Ishikawa (cell line): ENCODE measurements at regions not wholly inside any gene's neighbourhood (a gene's known extent, or its start where the extent isn't known, plus 50 kb on each side); places are given as distances from the start of the nearest gene placed in this dataset.

Source experiments
- CEBPB ChIP-seq: IDR thresholded peaks from 2 replicates; pipeline ENCODE4 v1.6.1; 2012
- CREB1 ChIP-seq: IDR thresholded peaks from 2 replicates; pipeline ENCODE4 v1.6.1; 2012; ENCODE audit warnings: low read depth
- EGR1 ChIP-seq: IDR thresholded peaks from 2 replicates; pipeline ENCODE4 v1.6.1; 2012
- EP300 ChIP-seq: IDR thresholded peaks from 2 replicates; pipeline ENCODE4 v1.6.1; 2012; ENCODE audit warnings: borderline replicate concordance
- FOXM1 ChIP-seq: IDR thresholded peaks from 2 replicates; pipeline ENCODE4 v1.6.1; 2012; ENCODE audit warnings: low read depth, borderline replicate concordance
- NFIC ChIP-seq: IDR thresholded peaks from 2 replicates; pipeline ENCODE4 v1.6.1; 2012
- RAD21 ChIP-seq: IDR thresholded peaks from 2 replicates; pipeline ENCODE4 v1.6.1; 2012; ENCODE audit warnings: low read depth
- TAF1 ChIP-seq: IDR thresholded peaks from 2 replicates; pipeline ENCODE4 v1.6.1; 2012; ENCODE audit warnings: low read depth, mild to moderate bottlenecking
- TCF12 ChIP-seq: IDR thresholded peaks from 2 replicates; pipeline ENCODE4 v1.6.1; 2012; ENCODE audit warnings: low read depth
- TEAD4 ChIP-seq: IDR thresholded peaks from 2 replicates; pipeline ENCODE4 v1.6.1; 2012
- USF1 ChIP-seq: IDR thresholded peaks from 2 replicates; pipeline ENCODE4 v1.6.1; 2012
- YY1 ChIP-seq: IDR thresholded peaks from 2 replicates; pipeline ENCODE4 v1.6.1; 2012; ENCODE audit warnings: low read depth
- ZBTB7A ChIP-seq: IDR thresholded peaks from 2 replicates; pipeline ENCODE4 v1.6.1; 2012; ENCODE audit warnings: low read depth
- TF ChIP-seq, protein P1 (sequence below): IDR thresholded peaks from 2 replicates; pipeline ENCODE4 v1.6.1; 2012
- TF ChIP-seq, protein P2 (sequence below): IDR thresholded peaks from 2 replicates; pipeline ENCODE4 v1.6.1; 2012; ENCODE audit warnings: low read depth, mild to moderate bottlenecking

- no peak for TF ChIP-seq TEAD4
- no peak for TF ChIP-seq CEBPB
- no peak for TF ChIP-seq ZBTB7A
- no peak for TF ChIP-seq FOXM1
- TF ChIP-seq RAD21 = no peak
- TF ChIP-seq USF1 = no peak
- TF ChIP-seq TCF12 = no peak
- no peak for TF ChIP-seq EGR1
- no peak for TF ChIP-seq TAF1
- TF ChIP-seq CREB1 = no peak
- no peak for TF ChIP-seq NFIC
- TF ChIP-seq, protein P1, sequence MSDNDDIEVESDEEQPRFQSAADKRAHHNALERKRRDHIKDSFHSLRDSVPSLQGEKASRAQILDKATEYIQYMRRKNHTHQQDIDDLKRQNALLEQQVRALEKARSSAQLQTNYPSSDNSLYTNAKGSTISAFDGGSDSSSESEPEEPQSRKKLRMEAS = no peak
- TF ChIP-seq YY1 = no peak
- TF ChIP-seq EP300 = no peak
- TF ChIP-seq, protein P2, sequence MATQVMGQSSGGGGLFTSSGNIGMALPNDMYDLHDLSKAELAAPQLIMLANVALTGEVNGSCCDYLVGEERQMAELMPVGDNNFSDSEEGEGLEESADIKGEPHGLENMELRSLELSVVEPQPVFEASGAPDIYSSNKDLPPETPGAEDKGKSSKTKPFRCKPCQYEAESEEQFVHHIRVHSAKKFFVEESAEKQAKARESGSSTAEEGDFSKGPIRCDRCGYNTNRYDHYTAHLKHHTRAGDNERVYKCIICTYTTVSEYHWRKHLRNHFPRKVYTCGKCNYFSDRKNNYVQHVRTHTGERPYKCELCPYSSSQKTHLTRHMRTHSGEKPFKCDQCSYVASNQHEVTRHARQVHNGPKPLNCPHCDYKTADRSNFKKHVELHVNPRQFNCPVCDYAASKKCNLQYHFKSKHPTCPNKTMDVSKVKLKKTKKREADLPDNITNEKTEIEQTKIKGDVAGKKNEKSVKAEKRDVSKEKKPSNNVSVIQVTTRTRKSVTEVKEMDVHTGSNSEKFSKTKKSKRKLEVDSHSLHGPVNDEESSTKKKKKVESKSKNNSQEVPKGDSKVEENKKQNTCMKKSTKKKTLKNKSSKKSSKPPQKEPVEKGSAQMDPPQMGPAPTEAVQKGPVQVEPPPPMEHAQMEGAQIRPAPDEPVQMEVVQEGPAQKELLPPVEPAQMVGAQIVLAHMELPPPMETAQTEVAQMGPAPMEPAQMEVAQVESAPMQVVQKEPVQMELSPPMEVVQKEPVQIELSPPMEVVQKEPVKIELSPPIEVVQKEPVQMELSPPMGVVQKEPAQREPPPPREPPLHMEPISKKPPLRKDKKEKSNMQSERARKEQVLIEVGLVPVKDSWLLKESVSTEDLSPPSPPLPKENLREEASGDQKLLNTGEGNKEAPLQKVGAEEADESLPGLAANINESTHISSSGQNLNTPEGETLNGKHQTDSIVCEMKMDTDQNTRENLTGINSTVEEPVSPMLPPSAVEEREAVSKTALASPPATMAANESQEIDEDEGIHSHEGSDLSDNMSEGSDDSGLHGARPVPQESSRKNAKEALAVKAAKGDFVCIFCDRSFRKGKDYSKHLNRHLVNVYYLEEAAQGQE = no peak
These were observed 159.9 kb downstream of the TAF11L14 start for GRCh38 chr5:17794201-17794600.

DNA sequence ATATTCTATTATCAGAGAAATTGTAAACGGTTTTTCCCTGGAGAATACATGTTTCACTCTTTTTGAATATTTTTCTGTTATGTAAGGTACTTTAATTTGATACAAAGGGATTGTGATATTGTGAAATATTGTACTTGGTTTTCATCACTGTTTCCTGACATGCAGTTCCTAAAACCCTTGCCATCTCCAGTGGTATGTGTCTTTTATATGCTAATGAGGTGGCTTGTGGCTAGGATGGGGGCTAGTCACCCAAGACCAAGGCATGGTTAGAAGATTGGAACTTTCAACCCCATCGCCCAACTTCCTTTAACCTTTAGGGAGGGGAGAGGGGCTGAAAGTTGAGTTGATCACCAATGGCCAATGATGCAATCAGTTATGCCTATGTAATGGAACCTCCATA, 160.6 kb downstream of the TAF11L14 start:
- no peak for TF ChIP-seq FOXM1
- no peak for TF ChIP-seq USF1
- TF ChIP-seq YY1 = no peak
- no peak for TF ChIP-seq TCF12

DNA sequence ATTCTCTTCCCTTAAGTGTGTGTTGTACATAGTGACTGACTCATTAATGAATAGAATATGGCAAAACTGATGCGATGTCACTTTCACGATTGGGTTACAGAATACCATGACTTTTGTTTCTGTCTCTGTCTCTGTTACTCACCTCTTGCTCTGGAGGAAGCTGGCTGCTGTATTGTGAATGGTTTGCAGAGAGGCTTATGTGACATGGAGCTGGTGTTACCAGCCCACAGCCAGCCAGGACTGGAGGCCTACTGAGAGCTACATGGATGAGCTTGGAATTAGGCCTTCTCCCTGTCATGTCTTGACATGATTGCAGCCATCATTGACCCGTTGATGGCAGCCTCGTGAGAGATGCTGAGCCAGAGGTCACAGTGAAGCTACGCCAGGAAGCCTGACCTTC, 161.9 kb downstream of the TAF11L14 start:
- TF ChIP-seq EP300 (no peak), YY1 (no peak), RAD21 (no peak), USF1 (no peak), TAF1 (no peak), FOXM1 (no peak), TCF12 (no peak)
- TF ChIP-seq, protein P1 = no peak
- TF ChIP-seq, protein P2 = no peak

DNA sequence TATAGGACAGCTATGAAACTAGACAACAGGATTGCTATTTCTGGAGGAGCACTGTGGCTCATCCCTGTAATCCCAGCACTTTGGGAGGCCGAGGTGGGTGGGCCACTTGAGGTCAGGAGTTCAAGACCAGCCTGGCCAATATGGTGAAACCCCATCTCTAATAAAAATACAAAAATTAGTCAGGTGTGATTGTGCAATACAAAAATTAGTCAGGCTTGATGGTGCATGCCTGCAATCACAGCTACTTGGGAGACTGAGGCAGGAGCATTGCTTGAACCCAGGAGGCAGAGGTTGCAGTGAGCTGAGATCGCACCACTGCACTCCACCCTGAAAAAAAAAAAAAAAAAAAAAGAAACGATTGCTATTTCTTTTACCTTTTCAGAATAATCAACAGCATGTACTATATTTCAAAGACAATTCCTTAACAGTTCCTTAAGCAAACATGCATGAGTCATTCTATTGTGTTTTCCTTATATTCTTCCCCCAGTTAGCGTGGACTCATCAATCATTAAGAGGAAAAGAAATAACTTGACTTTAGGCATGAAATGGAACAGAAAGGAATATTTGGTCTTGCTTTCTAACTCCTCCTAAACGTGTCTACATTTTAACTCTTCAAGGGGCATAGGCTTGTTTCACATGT, 162.6 kb downstream of the TAF11L14 start:
- no peak for TF ChIP-seq ZBTB7A
- TF ChIP-seq NFIC = no peak
- peak; percentile 74 for TF ChIP-seq FOXM1
- TF ChIP-seq TCF12 = peak; percentile 56
- no peak for TF ChIP-seq TAF1
- TF ChIP-seq RAD21 = no peak
- no peak for TF ChIP-seq YY1
- TF ChIP-seq CREB1 = no peak
- no peak for TF ChIP-seq EGR1
- TF ChIP-seq USF1 = no peak
- peak; percentile 87 for TF ChIP-seq CEBPB
- peak; percentile 67; the same call in 1 of the 2 replicates for TF ChIP-seq EP300
- TF ChIP-seq, protein P2 = no peak
- TF ChIP-seq, protein P1 = peak; percentile 18; the same call in 1 of the 2 replicates
- no peak for TF ChIP-seq TEAD4
